ENCODE measurements at regions not wholly inside any gene's neighbourhood (a gene's known extent, or its start where the extent isn't known, plus 50 kb on each side); places are given as distances from the start of the nearest gene placed in this dataset.
A peak's percentile ranks its signal among the peaks of the same experiment; 100 is the strongest.
"Not testable (repeated sequence)": the region's sequence is repeated elsewhere in the genome, so short reads cannot be mapped to it uniquely, and the experiment has no call there.

- no peak for DNase-seq
Measured at GRCh38 chr9:115756736-115757135, 396.9 kb upstream of the PAPPA start.

GRCh38 chr9:115757461-115757860, 396.1 kb upstream of the PAPPA start:
- no peak for DNase-seq

- DNase-seq = no peak
Measured at GRCh38 chr9:115758441-115758840, 395.1 kb upstream of the PAPPA start.

- no peak for DNase-seq
Measured at GRCh38 chr9:115759426-115759825, 394.2 kb upstream of the PAPPA start.

GRCh38 chr9:115764645-115765044, 388.9 kb upstream of the PAPPA start:
- DNase-seq = no peak

GRCh38 chr9:115765060-115765459, 388.5 kb upstream of the PAPPA start:
- DNase-seq = no peak

- no peak for DNase-seq
Measured at GRCh38 chr9:115766370-115766955, 387.1 kb upstream of the PAPPA start.

- DNase-seq = no peak
Measured at GRCh38 chr9:115770521-115770920, 383.1 kb upstream of the PAPPA start.

- DNase-seq = no peak
Measured at GRCh38 chr9:115775659-115776058, 377.9 kb upstream of the PAPPA start.

- no peak for DNase-seq
Measured at GRCh38 chr9:115777610-115778009, 376.0 kb upstream of the PAPPA start.

GRCh38 chr9:115781070-115781736, 372.4 kb upstream of the PAPPA start:
- no peak for DNase-seq

GRCh38 chr9:115786321-115786720, 367.3 kb upstream of the PAPPA start:
- no peak for DNase-seq

- DNase-seq = no peak
Measured at GRCh38 chr9:115790520-115790919, 363.1 kb upstream of the PAPPA start.

GRCh38 chr9:115794921-115795475, 358.6 kb upstream of the PAPPA start:
- DNase-seq = no peak

- DNase-seq = peak; percentile 26
Measured at GRCh38 chr9:115799734-115800133, 353.9 kb upstream of the PAPPA start.

GRCh38 chr9:115804206-115804605, 349.4 kb upstream of the PAPPA start:
- no peak for DNase-seq

GRCh38 chr9:115808108-115808507, 345.5 kb upstream of the PAPPA start:
- DNase-seq = no peak

GRCh38 chr9:115808695-115809094, 344.9 kb upstream of the PAPPA start:
- DNase-seq = no peak

- no peak for DNase-seq
Measured at GRCh38 chr9:115810166-115810565, 343.4 kb upstream of the PAPPA start.

- no peak for DNase-seq
Measured at GRCh38 chr9:115814081-115814480, 339.5 kb upstream of the PAPPA start.

GRCh38 chr9:115815786-115816185, 337.8 kb upstream of the PAPPA start:
- DNase-seq = no peak

GRCh38 chr9:115818651-115819050, 334.9 kb upstream of the PAPPA start:
- DNase-seq = not testable (repeated sequence)

GRCh38 chr9:115832031-115832430, 321.6 kb upstream of the PAPPA start:
- DNase-seq = no peak

- no peak for DNase-seq
Measured at GRCh38 chr9:115837618-115838017, 316.0 kb upstream of the PAPPA start.

- DNase-seq = no peak
Measured at GRCh38 chr9:115838417-115838816, 315.2 kb upstream of the PAPPA start.
